Cardiac muscle cell (in vitro differentiated cells and primary cell): ENCODE measurements at regions not wholly inside any gene's neighbourhood (a gene's known extent, or its start where the extent isn't known, plus 50 kb on each side); places are given as distances from the start of the nearest gene placed in this dataset.

Source experiments
- DNase-seq, 2 donors: peaks; one replicate each; pipeline versions ENCODE4 v3.0.0 to v3.0.0-alpha.2; 2010 to 2017; ENCODE audit warnings: low read depth in 1 of 2, low spot score in 1 of 2
- H3K27ac ChIP-seq: fragments of 200-600 bp; sonication (generic); 2 replicates; pipeline ENCODE4 v1.5.1; 2016
- H3K27me3 ChIP-seq: fragments of 200-600 bp; sonication (generic); 2 replicates; pipeline ENCODE4 v1.6.0; 2016; ENCODE audit warnings: control low read depth
- H3K36me3 ChIP-seq: fragments of 200-600 bp; sonication (generic); 2 replicates; pipeline ENCODE4 v1.5.1; 2016; ENCODE audit warnings: control low read depth
- H3K4me1 ChIP-seq: fragments of 200-600 bp; sonication (generic); 2 replicates; pipeline ENCODE4 v1.8.1; 2017; ENCODE audit warnings: low read depth, mild to moderate bottlenecking, mixed run types
- H3K4me3 ChIP-seq: fragments of 200-600 bp; sonication (generic); 2 replicates; pipeline ENCODE4 v1.5.1; 2016; ENCODE audit warnings: mild to moderate bottlenecking
- H3K9me3 ChIP-seq: fragments of 200-600 bp; sonication (generic); 2 replicates; pipeline ENCODE4 v1.5.1; 2017; ENCODE audit warnings: low read depth, mild to moderate bottlenecking, control low read depth
- CTCF ChIP-seq: IDR thresholded peaks from 2 replicates; pipeline ENCODE4 v1.5.1; 2012; ENCODE audit warnings: low read depth, mild to moderate bottlenecking, low read length

GRCh38 chr1:59150577-59151386, 146.1 kb upstream of the FGGY start:
- Histone ChIP-seq H3K27ac (peak overlapping the region; percentile 55), H3K27me3 (peaks cover 23% of the 10 kb centered on the region), H3K9me3 (no peaks in the 10 kb centered on the region), H3K4me3 (no peak overlapping the region), H3K4me1 (peaks cover 14% of the 10 kb centered on the region), H3K36me3 (no peaks in the 10 kb centered on the region)
- TF ChIP-seq CTCF, result no peak
- peak; percentile 56 to 98 for DNase-seq

GRCh38 chr1:59151387-59151761, 145.5 kb upstream of the FGGY start:
- Histone ChIP-seq H3K4me1 (peaks cover 14% of the 10 kb centered on the region), H3K27me3 (peaks cover 23% of the 10 kb centered on the region), H3K4me3 (no peak overlapping the region), H3K9me3 (no peaks in the 10 kb centered on the region), H3K36me3 (no peaks in the 10 kb centered on the region), H3K27ac (peak overlapping the region; percentile 55)
- no peak for TF ChIP-seq CTCF
- no peak for DNase-seq

GRCh38 chr1:59151860-59152259, 145.0 kb upstream of the FGGY start:
- no peaks in the 10 kb centered on the region for H3K9me3 ChIP-seq
- DNase-seq, result no peak
- peaks cover 19% of the 10 kb centered on the region for H3K27me3 ChIP-seq
- no peak for TF ChIP-seq CTCF
- peaks cover 14% of the 10 kb centered on the region for H3K4me1 ChIP-seq
- no peaks in the 10 kb centered on the region for H3K36me3 ChIP-seq
- H3K4me3 ChIP-seq, result no peak overlapping the region
- H3K27ac ChIP-seq, result no peak overlapping the region

- no peak for TF ChIP-seq CTCF
- no peak for DNase-seq
- no peaks in the 10 kb centered on the region for H3K9me3 ChIP-seq
These were observed 144.4 kb upstream of the FGGY start for GRCh38 chr1:59152511-59152910.

GRCh38 chr1:59154401-59154800, 142.5 kb upstream of the FGGY start:
- peaks cover 4% of the 10 kb centered on the region for H3K9me3 ChIP-seq
- peaks cover 14% of the 10 kb centered on the region for H3K4me1 ChIP-seq
- H3K4me3 ChIP-seq, result no peak overlapping the region
- no peak for DNase-seq
- no peak overlapping the region for H3K27ac ChIP-seq
- no peaks in the 10 kb centered on the region for H3K36me3 ChIP-seq
- TF ChIP-seq CTCF, result no peak
- H3K27me3 ChIP-seq, result no peaks in the 10 kb centered on the region

More at GRCh38 chr1:59152511-59152910, 144.4 kb upstream of the FGGY start:
- Histone ChIP-seq H3K27me3 (peaks cover 12% of the 10 kb centered on the region), H3K36me3 (no peaks in the 10 kb centered on the region), H3K4me3 (no peak overlapping the region), H3K4me1 (peaks cover 14% of the 10 kb centered on the region), H3K27ac (no peak overlapping the region)
